ENCODE measurements at regions not wholly inside any gene's neighbourhood (a gene's known extent, or its start where the extent isn't known, plus 50 kb on each side); places are given as distances from the start of the nearest gene placed in this dataset.
A peak's percentile ranks its signal among the peaks of the same experiment; 100 is the strongest.

- Histone ChIP-seq H3K4me1 (ENCODE audit: control insufficient read depth in 2 of 2, insufficient read depth in 2 of 2, low read length in 2 of 2) (no peaks in the 10 kb centered on the region), H3K27me3 (ENCODE audit: control insufficient read depth in 2 of 2, insufficient read depth in 2 of 2, low read length in 2 of 2) (no peaks in the 10 kb centered on the region), H3K36me3 (ENCODE audit: control insufficient read depth in 2 of 3, insufficient read depth in 3 of 3, low read length in 3 of 3) (no peaks in the 10 kb centered on the region), H3K9me3 (ENCODE audit: control insufficient read depth in 2 of 3, low read length in 3 of 3) (no peaks in the 10 kb centered on the region), H3K4me3 (ENCODE audit: low read length) (no peak overlapping the region), H3K27ac (ENCODE audit: low read depth, low read length) (no peak overlapping the region)
- intact Hi-C loops (cut with micrococcal nuclease), result loop anchor here in 1 of 2 donors (10.0 kb wide), 1 partner anchor 140 kb away; no protein-coding TSS in a partner anchor
- peaks cover 0 to 14% (median 3%) of the 10 kb centered on the region in 11 donors for H3K9me3 Mint-ChIP-seq
- H3K36me3 Mint-ChIP-seq, result peaks cover 0 to 5% (median 0%) of the 10 kb centered on the region in 5 donors
- H3K4me3 Mint-ChIP-seq, result no peak overlapping the region
- H3K27ac Mint-ChIP-seq, result peak overlapping the region in 1 of 9 donors; percentile 74
- ATAC-seq (no peak), DNase-seq (no peak)
- H3K4me1 Mint-ChIP-seq, result peaks cover 0 to 17% (median 0%) of the 10 kb centered on the region in 7 donors
- ChIA-PET POLR2A (no interaction called here), CTCF (no interaction called here)
- H3K27me3 Mint-ChIP-seq, result peaks cover 0 to 19% (median 17%) of the 10 kb centered on the region in 5 donors
These were observed 75.4 kb downstream of the OTUD1 start for GRCh38 chr10:23514321-23514720.

DNA sequence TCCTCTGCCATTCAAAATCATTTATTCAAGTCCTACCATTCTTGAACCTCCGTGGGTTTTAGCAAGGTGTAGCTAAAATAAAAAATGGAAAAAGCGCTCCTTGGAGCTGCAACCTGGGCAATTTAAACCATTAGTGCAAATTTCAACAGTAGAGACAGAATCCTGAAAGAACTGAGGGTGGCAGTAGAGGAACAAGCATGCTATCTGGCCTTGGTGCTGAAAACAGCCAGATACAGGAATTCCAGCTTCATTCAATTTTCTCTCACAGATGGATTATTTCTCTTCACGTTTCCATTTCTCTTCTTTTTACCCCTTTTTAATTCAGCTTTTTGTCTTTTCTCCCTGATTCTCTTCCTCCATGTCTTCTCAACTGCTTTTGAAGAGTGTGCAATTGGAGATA, 77.7 kb downstream of the OTUD1 start:
- peaks cover 0 to 17% (median 0%) of the 10 kb centered on the region in 7 donors for H3K4me1 Mint-ChIP-seq
- Histone ChIP-seq H3K27me3 (ENCODE audit: control insufficient read depth in 2 of 2, insufficient read depth in 2 of 2, low read length in 2 of 2) (no peaks in the 10 kb centered on the region), H3K4me1 (ENCODE audit: control insufficient read depth in 2 of 2, insufficient read depth in 2 of 2, low read length in 2 of 2) (no peaks in the 10 kb centered on the region), H3K27ac (ENCODE audit: low read depth, low read length) (no peak overlapping the region), H3K36me3 (ENCODE audit: control insufficient read depth in 2 of 3, insufficient read depth in 3 of 3, low read length in 3 of 3) (no peaks in the 10 kb centered on the region), H3K9me3 (ENCODE audit: control insufficient read depth in 2 of 3, low read length in 3 of 3) (no peaks in the 10 kb centered on the region), H3K4me3 (ENCODE audit: low read length) (no peak overlapping the region)
- H3K27ac Mint-ChIP-seq, result no peak overlapping the region
- peaks cover 9 to 23% (median 18%) of the 10 kb centered on the region in 5 donors for H3K27me3 Mint-ChIP-seq
- H3K4me3 Mint-ChIP-seq, result no peak overlapping the region
- H3K9me3 Mint-ChIP-seq, result peaks cover 0 to 8% (median 0%) of the 10 kb centered on the region in 11 donors
- no peak for ATAC-seq
- no peaks in the 10 kb centered on the region for H3K36me3 Mint-ChIP-seq
- ChIA-PET POLR2A (no interaction called here), CTCF (interaction anchor here (0.6 to 1.5 kb wide), 14 partner anchors 12 to 692 kb away, joined by 3 to 7 read pairs (median 4); partner anchors contain the start of gene KIAA1217)
- peak in 5 of 9 donors; percentile 17 to 50 (median 40) for DNase-seq
- intact Hi-C loops (cut with micrococcal nuclease), result loop anchor here (1.0 to 10.0 kb wide), 5 partner anchors 138 to 202 kb away; no protein-coding TSS in a partner anchor

DNA sequence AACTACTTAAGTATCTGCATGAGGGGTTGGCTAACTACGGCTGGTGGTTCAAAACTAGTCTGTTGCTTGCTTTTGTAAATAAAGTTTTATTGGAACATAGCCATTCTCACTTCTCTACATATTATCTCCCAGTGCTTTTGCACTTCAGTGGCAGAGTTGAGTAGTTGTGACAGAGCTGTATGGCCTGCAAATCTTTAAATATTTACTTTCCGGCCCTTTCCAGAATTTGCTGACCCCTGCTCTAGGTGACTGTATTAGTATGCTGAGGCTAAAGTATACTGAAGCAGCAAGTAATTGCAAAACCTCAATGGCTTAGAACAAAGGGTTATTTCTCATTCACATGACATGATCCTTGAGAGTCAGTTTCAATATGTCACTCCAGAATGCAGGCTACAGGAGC, 78.3 kb downstream of the OTUD1 start:
- Histone ChIP-seq H3K27me3 (ENCODE audit: control insufficient read depth in 2 of 2, insufficient read depth in 2 of 2, low read length in 2 of 2) (no peaks in the 10 kb centered on the region), H3K27ac (ENCODE audit: low read depth, low read length) (no peak overlapping the region), H3K36me3 (ENCODE audit: control insufficient read depth in 2 of 3, insufficient read depth in 3 of 3, low read length in 3 of 3) (no peaks in the 10 kb centered on the region), H3K4me3 (ENCODE audit: low read length) (no peak overlapping the region), H3K9me3 (ENCODE audit: control insufficient read depth in 2 of 3, low read length in 3 of 3) (no peaks in the 10 kb centered on the region), H3K4me1 (ENCODE audit: control insufficient read depth in 2 of 2, insufficient read depth in 2 of 2, low read length in 2 of 2) (no peaks in the 10 kb centered on the region)
- Mint-ChIP-seq H3K27me3 (peaks cover 9 to 20% (median 19%) of the 10 kb centered on the region in 5 donors), H3K27ac (no peak overlapping the region), H3K4me3 (no peak overlapping the region), H3K9me3 (peaks cover 0 to 2% (median 0%) of the 10 kb centered on the region in 11 donors), H3K4me1 (peaks cover 0 to 16% (median 0%) of the 10 kb centered on the region in 7 donors), H3K36me3 (no peaks in the 10 kb centered on the region)
- DNase-seq (no peak), ATAC-seq (no peak)
- ChIA-PET POLR2A (no interaction called here), CTCF (interaction anchor here (0.6 to 1.5 kb wide), 12 partner anchors 11 to 692 kb away, joined by 3 to 5 read pairs (median 3); partner anchors contain the start of gene KIAA1217)
- intact Hi-C loops (cut with micrococcal nuclease), result loop anchor here in 1 of 2 donors (2.0 to 10.0 kb wide), 2 partner anchors 138 to 186 kb away; no protein-coding TSS in a partner anchor

GRCh38 chr10:23521735-23522134, 82.9 kb downstream of the OTUD1 start:
- POLR2A ChIA-PET, result no interaction called here

DNA sequence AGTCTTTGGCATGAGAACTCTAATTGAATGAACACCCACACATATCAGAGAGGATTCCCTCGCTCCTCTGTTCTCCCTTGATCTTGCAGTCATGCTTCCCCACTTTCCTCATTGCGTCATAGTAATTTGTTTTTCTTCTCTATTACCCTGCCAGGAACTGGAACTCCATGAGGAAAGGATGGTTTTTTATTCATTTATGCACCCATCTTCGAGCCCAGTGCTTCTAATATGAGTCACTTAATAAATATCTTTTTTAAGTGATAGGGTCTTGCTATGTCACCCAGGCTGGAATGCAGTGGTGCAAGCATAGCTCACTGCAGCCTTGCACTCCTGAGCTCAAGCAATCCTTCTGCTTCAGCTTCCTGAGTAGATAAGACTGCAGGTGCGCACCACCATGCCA, 83.5 kb downstream of the OTUD1 start:
- Mint-ChIP-seq H3K36me3 (no peaks in the 10 kb centered on the region), H3K4me3 (no peak overlapping the region), H3K4me1 (peaks cover 0 to 5% (median 0%) of the 10 kb centered on the region in 7 donors), H3K27me3 (peaks cover 0 to 10% (median 8%) of the 10 kb centered on the region in 5 donors), H3K27ac (no peak overlapping the region), H3K9me3 (no peaks in the 10 kb centered on the region)
- ChIA-PET CTCF (no interaction called here), POLR2A (no interaction called here)
- no peak overlapping the region for H3K27ac ChIP-seq (ENCODE audit: low read depth, low read length)
- no peak overlapping the region for H3K4me3 ChIP-seq (ENCODE audit: low read length)
- H3K36me3 ChIP-seq (ENCODE audit: control insufficient read depth in 2 of 3, insufficient read depth in 3 of 3, low read length in 3 of 3), result no peaks in the 10 kb centered on the region
- ATAC-seq, result no peak
- intact Hi-C loops (cut with micrococcal nuclease), result no loop called here
- no peaks in the 10 kb centered on the region for H3K9me3 ChIP-seq (ENCODE audit: control insufficient read depth in 2 of 3, low read length in 3 of 3)
- DNase-seq, result no peak
- no peaks in the 10 kb centered on the region for H3K4me1 ChIP-seq (ENCODE audit: control insufficient read depth in 2 of 2, insufficient read depth in 2 of 2, low read length in 2 of 2)
- no peaks in the 10 kb centered on the region for H3K27me3 ChIP-seq (ENCODE audit: control insufficient read depth in 2 of 2, insufficient read depth in 2 of 2, low read length in 2 of 2)

More at GRCh38 chr10:23521735-23522134, 82.9 kb downstream of the OTUD1 start:
- no peak overlapping the region for H3K4me3 ChIP-seq (ENCODE audit: low read length)
- ATAC-seq, result no peak
- H3K36me3 ChIP-seq (ENCODE audit: control insufficient read depth in 2 of 3, insufficient read depth in 3 of 3, low read length in 3 of 3), result no peaks in the 10 kb centered on the region
- no peaks in the 10 kb centered on the region for H3K9me3 ChIP-seq (ENCODE audit: control insufficient read depth in 2 of 3, low read length in 3 of 3)
- CTCF ChIA-PET, result interaction anchor here (1.4 kb wide), 1 partner anchor 136 kb away, joined by 3 read pairs; no protein-coding TSS in a partner anchor
- H3K4me1 Mint-ChIP-seq, result peaks cover 0 to 5% (median 0%) of the 10 kb centered on the region in 7 donors
- no peak overlapping the region for H3K27ac Mint-ChIP-seq
- H3K27me3 ChIP-seq (ENCODE audit: control insufficient read depth in 2 of 2, insufficient read depth in 2 of 2, low read length in 2 of 2), result no peaks in the 10 kb centered on the region
- no peaks in the 10 kb centered on the region for H3K4me1 ChIP-seq (ENCODE audit: control insufficient read depth in 2 of 2, insufficient read depth in 2 of 2, low read length in 2 of 2)
- no peaks in the 10 kb centered on the region for H3K9me3 Mint-ChIP-seq
- no peaks in the 10 kb centered on the region for H3K36me3 Mint-ChIP-seq
- peaks cover 0 to 10% (median 8%) of the 10 kb centered on the region in 5 donors for H3K27me3 Mint-ChIP-seq
- intact Hi-C loops (cut with micrococcal nuclease), result no loop called here
- H3K27ac ChIP-seq (ENCODE audit: low read depth, low read length), result no peak overlapping the region
- no peak overlapping the region for H3K4me3 Mint-ChIP-seq
- DNase-seq, result no peak

DNA sequence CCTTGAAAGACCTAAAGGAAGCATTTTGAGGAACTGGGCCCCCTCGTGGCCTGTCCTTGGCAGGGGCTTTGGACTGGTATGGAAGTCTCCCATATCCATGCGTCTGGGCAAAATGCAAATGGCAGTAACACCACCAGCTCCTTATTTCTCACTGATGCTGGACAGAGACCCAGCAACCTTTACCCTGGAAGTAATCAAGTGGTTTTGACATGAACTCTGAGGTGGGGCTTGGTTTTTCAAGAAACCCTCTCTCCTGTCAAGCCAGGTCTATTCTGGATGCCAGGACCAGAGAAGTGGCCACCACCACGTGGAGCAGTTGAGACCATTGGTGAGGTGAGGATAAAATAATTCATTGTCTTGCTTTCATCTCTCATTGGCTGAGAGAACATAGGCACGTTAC, 84.4 kb downstream of the OTUD1 start:
- no peaks in the 10 kb centered on the region for H3K4me1 ChIP-seq (ENCODE audit: control insufficient read depth in 2 of 2, insufficient read depth in 2 of 2, low read length in 2 of 2)
- H3K36me3 ChIP-seq (ENCODE audit: control insufficient read depth in 2 of 3, insufficient read depth in 3 of 3, low read length in 3 of 3), result no peaks in the 10 kb centered on the region
- Mint-ChIP-seq H3K9me3 (no peaks in the 10 kb centered on the region), H3K4me1 (peaks cover 0 to 5% (median 0%) of the 10 kb centered on the region in 7 donors), H3K4me3 (no peak overlapping the region), H3K27ac (no peak overlapping the region), H3K27me3 (peaks cover 0 to 10% (median 8%) of the 10 kb centered on the region in 5 donors), H3K36me3 (no peaks in the 10 kb centered on the region)
- H3K9me3 ChIP-seq (ENCODE audit: control insufficient read depth in 2 of 3, low read length in 3 of 3), result no peaks in the 10 kb centered on the region
- CTCF ChIA-PET, result no interaction called here
- POLR2A ChIA-PET, result no interaction called here
- no peak for DNase-seq
- H3K27me3 ChIP-seq (ENCODE audit: control insufficient read depth in 2 of 2, insufficient read depth in 2 of 2, low read length in 2 of 2), result no peaks in the 10 kb centered on the region
- no peak for ATAC-seq
- H3K4me3 ChIP-seq (ENCODE audit: low read length), result no peak overlapping the region
- intact Hi-C loops (cut with micrococcal nuclease), result no loop called here
- no peak overlapping the region for H3K27ac ChIP-seq (ENCODE audit: low read depth, low read length)

DNA sequence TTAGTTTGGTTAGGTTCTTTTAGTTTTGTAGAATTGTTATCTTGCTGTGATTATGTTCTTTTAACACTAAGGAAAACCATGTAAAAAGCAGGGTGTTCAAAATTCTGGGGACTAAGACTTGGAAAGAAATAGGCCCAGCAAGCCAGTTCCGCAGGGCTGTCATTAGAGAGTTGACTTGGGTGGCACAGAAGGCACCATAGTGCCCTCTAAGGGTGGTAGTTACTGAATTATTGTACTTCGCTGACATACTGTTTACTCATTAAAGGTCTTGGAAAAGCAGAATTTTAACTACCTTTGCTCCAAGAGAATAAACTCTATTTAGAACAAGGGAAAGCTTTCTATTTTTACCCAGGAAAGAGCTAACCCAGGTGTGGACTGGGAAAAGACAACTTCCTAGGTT, 86.5 kb downstream of the OTUD1 start:
- no peaks in the 10 kb centered on the region for H3K36me3 ChIP-seq (ENCODE audit: control insufficient read depth in 2 of 3, insufficient read depth in 3 of 3, low read length in 3 of 3)
- H3K27ac ChIP-seq (ENCODE audit: low read depth, low read length), result no peak overlapping the region
- no peaks in the 10 kb centered on the region for H3K9me3 ChIP-seq (ENCODE audit: control insufficient read depth in 2 of 3, low read length in 3 of 3)
- ChIA-PET CTCF (interaction anchor here (0.6 to 2.1 kb wide), 4 partner anchors 15 to 534 kb away, joined by 3 to 9 read pairs (median 4); no protein-coding TSS in a partner anchor), POLR2A (no interaction called here)
- peaks cover 0 to 5% (median 0%) of the 10 kb centered on the region in 7 donors for H3K4me1 Mint-ChIP-seq
- no peak overlapping the region for H3K4me3 ChIP-seq (ENCODE audit: low read length)
- H3K27me3 Mint-ChIP-seq, result peaks cover 0 to 7% (median 6%) of the 10 kb centered on the region in 5 donors
- no peaks in the 10 kb centered on the region for H3K36me3 Mint-ChIP-seq
- no peaks in the 10 kb centered on the region for H3K9me3 Mint-ChIP-seq
- no peaks in the 10 kb centered on the region for H3K27me3 ChIP-seq (ENCODE audit: control insufficient read depth in 2 of 2, insufficient read depth in 2 of 2, low read length in 2 of 2)
- H3K4me3 Mint-ChIP-seq, result no peak overlapping the region
- DNase-seq (peak in 1 of 9 donors; percentile 15), ATAC-seq (peak; percentile 50)
- intact Hi-C loops (cut with micrococcal nuclease), result loop anchor here in 1 of 2 donors (1.0 to 2.0 kb wide), 3 partner anchors 131 to 671 kb away; no protein-coding TSS in a partner anchor
- no peaks in the 10 kb centered on the region for H3K4me1 ChIP-seq (ENCODE audit: control insufficient read depth in 2 of 2, insufficient read depth in 2 of 2, low read length in 2 of 2)
- H3K27ac Mint-ChIP-seq, result peak overlapping the region in 1 of 9 donors; percentile 72
